GM19043 (cell line): ENCODE measurements at regions not wholly inside any gene's neighbourhood (a gene's known extent, or its start where the extent isn't known, plus 50 kb on each side); places are given as distances from the start of the nearest gene placed in this dataset.
"Not testable (repeated sequence)": the region's sequence is repeated elsewhere in the genome, so short reads cannot be mapped to it uniquely, and the experiment has no call there.

ENCODE experiments used
- ATAC-seq: cut with Tn5 transposase; IDR thresholded peaks from one replicate; pipeline ENCODE4 v1.9.1; 2021; ENCODE audit warnings: low read depth; ENCODE audit not compliant: unreplicated experiment

DNA sequence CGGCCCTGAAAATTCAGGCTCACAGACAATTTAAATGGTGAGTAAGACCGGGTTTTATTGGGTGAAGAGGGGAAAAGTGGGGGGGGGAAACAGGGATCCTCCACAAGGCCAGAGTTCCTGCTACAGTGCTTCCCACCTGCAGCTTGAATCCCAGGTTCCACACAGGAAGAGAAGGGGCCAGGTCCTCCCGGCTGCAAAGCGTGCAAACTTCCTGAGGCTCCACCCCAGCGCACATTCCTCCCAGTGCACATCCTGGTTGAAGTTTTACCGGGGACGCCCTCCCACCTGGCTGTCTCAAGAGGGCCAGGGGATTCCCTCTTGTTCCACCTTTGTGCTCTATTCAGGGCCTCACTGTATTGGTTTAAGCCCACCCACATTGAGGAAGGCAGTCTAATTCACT is 347.7 kb upstream of the REG3G start:
- ATAC-seq, result no peak

DNA sequence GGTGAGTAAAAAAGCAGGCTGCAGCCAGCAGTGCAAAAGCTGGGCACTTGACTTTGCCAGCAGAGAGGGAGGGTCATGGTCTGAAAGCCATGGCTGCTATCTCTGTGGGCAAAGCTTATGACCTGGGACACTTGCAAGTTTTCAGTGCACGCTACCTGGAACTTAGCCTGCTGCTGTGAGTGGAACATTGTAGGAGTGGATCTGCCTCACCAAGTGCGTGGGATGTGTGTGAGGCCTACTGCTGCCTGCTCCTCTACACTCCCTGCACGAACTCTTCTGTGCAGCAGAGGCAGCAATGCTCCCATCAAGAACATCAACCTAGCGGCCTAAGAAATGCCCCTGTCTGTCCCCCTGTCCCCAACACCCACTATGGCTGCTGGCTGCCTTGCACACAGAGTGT is 344.1 kb upstream of the REG3G start:
- no peak for ATAC-seq

GRCh38 chr2:78682781-78683180 is 342.7 kb upstream of the REG3G start:
- no peak for ATAC-seq

GRCh38 chr2:78686625-78687153 is 338.8 kb upstream of the REG3G start:
- ATAC-seq, result no peak

GRCh38 chr2:78699696-78700095 is 325.8 kb upstream of the REG3G start:
- ATAC-seq, result no peak

- ATAC-seq, result no peak
These were observed 324.0 kb upstream of the REG3G start for GRCh38 chr2:78701546-78701945.

DNA sequence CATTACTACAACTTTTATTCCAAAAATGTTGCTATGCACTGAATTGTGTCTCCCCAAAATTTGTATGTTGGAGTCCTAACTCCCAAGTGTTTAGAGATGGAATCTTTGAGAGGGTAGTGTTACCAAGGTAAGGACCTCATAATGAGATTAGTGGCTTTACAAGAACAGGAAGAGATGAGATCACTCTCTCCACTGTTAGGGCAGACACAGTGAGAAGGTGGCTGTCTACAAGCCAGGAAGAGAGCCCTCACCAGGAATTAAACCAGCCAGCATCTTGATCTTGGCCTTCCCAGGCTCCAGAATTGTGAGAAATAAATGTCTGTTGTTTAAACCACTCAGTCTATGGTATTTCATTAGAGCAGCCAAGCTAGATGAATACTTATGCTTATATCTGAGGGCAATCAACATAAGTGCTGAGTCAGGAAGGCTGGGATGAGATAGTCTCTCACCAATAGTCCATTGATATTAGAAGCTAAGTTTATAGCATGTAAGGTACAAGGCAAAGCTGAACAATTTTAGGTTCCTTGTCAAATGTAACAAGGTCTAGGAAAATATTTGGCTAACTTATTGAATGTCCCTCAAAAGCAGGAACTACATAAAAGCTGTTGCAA is 317.6 kb upstream of the REG3G start:
- ATAC-seq, result no peak

- ATAC-seq, result no peak
These were observed 314.7 kb upstream of the REG3G start for GRCh38 chr2:78710632-78711375.

DNA sequence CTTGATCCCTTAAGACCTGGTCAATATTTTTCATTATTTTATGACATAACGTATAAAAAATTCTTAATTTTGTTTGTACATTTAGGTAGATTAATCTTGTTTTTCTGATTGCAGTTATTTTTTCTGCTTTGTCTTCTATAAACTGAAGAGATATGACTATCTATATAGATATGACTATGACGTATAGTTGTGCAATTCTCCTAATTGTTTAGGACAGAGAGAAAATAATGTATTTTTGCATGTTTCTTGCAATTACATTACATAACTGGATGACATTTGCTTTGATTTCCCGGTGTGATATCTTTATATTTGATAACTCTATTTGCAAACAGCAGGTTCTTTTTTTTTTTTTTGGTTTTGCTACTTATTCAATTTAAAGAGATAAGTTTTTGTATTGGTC is 310.2 kb upstream of the REG3G start:
- ATAC-seq, result no peak

GRCh38 chr2:78718024-78718423 is 307.5 kb upstream of the REG3G start:
- no peak for ATAC-seq

GRCh38 chr2:78718473-78718872 is 307.0 kb upstream of the REG3G start:
- no peak for ATAC-seq

DNA sequence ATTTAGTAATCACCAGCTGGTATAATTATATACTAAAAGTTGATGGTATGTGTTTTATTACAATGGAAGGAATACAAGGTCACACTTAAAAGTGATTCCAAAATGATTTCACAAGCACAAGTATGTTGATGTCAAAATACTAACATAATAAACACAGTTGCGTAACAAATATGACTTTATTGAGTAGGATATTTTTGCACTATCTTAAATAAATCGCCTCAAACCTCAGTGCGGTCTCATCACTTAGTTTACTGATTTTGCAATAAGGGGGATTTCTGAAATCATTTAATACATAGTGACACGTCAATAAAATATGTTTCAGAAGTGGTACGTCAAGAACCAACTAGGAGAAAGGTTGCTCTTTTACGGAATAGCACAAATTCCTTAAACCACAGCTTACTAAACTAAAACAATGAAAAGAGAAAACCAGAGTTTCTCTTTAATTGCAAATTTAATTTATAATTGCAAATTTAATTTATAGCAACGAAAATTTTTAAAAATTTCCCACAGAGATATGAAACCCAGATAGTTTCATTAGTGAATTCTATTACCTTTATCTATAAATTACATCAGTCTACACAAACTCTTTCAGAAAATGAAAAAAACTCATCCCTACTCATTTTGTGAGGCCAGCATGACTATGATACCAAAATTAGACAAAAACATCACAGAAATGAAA is 304.0 kb upstream of the REG3G start:
- ATAC-seq, result no peak

DNA sequence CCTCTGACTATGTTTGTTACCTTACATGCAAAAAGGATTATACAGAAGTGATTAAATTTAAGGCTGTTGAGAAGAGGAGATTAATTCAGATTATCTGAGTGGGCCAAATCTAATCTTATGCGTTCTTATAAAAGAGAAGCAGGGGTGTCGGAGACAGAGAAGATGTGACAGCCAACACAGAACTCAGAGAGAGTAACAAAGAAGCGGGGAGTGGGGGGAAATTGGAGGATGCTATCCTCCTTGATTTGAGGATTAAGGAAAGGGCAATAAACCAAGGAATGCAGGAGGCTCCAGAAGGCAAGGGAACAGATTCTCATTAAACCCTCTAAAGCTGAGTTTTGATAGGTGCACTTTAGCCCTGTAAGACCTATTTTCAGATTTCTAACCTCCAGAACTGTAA is 291.3 kb upstream of the REG3G start:
- ATAC-seq, result no peak

DNA sequence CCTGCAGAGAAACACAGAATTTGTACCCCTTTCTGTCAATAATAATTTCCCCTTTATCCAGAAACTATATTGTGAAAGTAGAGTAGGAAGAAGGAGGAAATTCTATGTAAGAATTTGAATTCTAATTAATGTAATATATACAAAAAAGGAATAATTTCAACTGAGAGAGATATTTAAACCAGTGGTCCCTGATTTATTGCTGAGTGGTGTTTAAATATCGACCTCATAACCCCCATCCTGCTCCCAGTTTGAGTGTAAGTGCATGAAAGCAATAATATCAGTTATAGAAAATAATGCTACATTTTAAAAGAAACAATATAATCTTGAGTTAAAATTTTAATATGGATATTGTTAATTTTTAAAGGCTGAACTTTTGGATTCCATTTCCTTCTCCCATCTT is 286.2 kb upstream of the REG3G start:
- ATAC-seq, result no peak

- no peak for ATAC-seq
These were observed 275.9 kb upstream of the REG3G start for GRCh38 chr2:78749638-78750037.

- ATAC-seq, result no peak
These were observed 275.3 kb upstream of the REG3G start for GRCh38 chr2:78750219-78750618.

DNA sequence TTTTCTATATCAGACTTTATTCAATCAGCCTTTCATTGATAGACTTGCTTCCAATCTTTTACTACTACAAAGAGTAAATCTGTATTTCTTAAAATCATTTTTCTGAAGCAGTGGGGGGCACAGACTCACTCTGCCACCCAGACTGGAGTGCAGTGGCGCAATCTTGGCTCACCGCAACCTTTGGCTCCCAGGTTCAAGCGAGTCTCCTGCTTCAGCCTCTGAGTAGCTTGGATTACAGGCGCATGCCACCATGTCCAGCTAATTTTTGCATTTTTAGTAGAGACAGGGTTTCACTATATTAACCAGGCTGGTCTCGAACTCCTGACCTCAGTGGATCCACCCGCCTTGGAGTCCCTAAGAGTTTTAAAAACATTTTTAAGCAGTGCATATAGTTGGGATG is 270.6 kb upstream of the REG3G start:
- ATAC-seq, result no peak

DNA sequence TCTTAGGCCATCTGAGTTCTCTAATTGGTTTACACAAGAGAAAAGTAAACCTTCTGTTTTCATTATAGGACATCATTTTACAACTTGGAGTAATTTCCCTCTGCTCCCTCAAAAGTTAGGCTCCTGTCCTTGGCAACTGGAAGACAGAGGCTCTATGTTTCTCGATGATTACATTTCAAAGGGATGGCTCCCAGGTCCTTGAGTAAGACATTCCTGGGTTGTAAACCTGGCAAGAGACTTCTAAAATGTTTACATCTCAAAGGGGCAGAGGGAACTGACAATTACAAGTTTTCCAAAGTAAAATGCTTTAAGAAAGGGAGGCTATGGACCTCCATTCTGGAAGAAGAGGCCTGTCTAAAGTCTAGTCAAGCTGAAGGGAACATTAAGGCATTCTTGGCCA is 268.3 kb upstream of the REG3G start:
- ATAC-seq, result no peak

GRCh38 chr2:78757640-78758039 is 267.9 kb upstream of the REG3G start:
- no peak for ATAC-seq

DNA sequence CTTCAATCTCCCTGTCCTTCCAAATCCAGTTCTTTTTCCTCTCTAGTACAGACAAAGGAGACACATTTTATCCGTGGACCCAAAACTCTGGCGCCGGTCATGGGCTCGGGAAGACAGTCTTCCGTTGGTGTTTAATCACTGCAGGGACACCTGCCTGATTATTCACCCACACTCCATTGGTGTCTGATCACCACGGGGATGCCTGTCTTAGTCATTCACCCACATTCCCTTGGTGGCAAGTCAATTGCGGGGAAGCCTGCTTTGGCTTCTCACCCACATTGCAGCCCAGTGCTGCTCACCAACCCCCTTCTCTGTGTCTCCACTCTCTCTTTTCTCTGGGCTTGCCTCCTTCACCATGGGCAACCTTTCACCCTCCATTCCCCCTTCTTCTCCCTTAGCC is 266.7 kb upstream of the REG3G start:
- ATAC-seq, result not testable (repeated sequence)

DNA sequence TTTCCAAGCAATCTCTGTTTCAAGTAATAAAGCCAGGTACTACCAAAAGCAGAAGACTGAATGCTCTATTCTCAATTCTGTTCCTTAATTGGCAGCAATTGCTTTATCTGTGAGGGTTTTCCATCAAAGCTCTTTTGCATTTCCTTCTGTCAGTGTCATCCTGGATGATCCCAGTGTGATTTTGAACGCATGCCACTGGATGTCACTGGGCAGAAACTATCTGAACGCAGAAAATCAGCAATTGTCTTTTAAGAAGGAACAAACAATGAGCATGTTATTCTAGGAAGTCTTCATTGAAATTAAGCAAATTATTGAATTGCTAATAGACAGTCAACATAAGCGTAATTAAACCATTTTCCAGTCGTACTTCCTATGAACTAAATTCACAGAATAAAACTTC is 259.0 kb upstream of the REG3G start:
- no peak for ATAC-seq

DNA sequence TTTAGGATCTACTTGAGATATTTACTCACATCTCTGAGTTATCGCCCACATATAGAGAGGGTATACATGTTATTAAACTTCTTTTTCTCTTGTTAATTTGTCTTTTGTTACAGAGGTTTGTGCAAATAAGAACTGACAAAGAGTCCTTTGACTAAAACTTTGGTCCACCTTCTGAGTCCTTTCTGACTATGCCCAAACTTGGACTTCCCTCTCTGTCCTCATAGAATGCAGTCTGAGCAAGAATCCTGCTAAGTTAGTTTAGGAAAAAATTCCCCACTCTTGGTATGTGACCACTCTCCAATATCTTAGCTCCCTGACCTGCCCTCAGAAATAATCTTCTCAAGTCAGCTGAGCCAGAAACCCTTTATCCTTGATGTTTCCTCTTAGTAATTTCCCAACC is 257.5 kb upstream of the REG3G start:
- ATAC-seq, result no peak
